ENCODE measurements at regions not wholly inside any gene's neighbourhood (a gene's known extent, or its start where the extent isn't known, plus 50 kb on each side); places are given as distances from the start of the nearest gene placed in this dataset.

DNA sequence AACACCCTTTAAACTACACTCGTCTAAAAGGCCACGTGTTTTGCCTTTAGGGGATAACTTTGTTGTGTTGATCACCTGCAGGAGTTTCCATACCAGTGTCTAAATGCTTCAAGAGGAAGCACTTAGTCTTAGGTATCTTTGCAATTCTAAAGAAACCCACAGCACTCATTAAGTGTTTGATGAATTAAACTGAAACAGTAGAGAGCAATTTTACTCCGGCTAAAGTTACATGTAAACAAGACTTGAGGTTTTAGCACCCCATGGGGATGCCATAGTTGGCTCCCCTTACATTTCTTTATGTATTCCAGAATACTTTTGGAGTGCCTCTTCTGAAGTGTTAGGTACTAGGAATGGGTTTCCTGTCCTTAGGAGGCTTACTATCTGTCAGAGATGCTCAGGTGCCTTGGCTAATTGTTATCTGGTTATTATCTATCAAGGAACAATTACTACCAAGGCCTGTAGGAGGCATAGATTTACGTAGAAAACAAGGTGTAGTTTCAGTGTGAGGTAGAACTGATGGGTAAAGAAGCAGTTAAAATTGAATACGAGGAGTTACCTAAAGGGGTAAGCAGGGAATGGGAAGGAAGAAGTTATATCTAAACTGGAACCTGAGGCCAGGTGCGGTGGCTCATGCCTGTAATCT is 176.8 kb upstream of the SAMSN1 start:
- no peak for DNase-seq (ENCODE audit: low read depth in 2 of 2)

GRCh38 chr21:14720237-14720636 is 174.1 kb upstream of the SAMSN1 start:
- no peak for DNase-seq (ENCODE audit: low read depth in 2 of 2)

DNA sequence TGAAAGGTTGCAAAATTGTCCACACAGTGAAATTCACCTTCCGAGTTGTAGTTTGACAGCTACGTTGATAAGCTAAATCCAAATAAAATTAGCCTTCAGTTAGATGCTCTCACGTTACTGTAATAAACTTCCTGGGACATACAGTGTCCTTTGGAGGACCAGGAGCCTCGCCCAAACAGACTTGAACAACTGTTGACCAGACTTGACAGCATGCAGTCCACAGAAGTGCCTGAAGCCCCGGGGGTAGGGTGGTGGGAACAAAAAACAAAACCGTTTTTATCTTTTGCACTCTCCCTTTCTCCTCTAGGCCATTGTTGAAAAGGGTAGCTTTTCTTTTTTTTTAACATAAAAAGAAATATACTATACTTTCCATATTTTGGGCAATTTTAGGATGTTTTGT is 172.8 kb upstream of the SAMSN1 start:
- DNase-seq (ENCODE audit: low read depth in 2 of 2): no peak

DNA sequence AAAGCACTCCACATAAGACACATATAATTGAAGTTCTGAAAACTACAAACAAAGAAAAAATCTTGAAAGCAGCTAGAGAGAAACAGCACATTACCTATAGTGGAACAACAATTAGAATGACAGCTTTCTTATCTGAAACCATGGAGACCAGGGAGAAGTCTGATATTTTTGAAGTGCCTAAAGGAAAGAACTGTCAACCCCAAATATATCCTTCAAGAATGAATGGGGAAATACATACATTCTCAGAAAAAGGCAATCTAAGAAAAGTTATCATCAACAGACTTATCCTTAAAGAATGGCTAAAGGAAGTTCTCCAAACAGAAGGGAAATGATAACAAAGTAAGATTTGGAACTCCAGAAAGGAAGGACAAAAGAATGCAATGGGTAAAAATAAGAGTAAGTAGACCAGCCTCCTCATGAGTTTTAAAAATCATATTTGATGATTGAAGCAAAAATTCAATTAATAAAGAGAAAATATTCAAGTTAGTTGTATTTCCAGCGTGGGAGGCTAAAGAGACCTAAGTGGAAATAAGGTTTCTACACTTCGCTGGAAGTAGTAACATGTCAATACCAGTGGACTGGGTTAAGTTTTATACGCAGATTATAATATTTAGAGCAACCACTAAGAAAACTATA is 170.8 kb upstream of the SAMSN1 start:
- no peak for DNase-seq (ENCODE audit: low read depth in 2 of 2)

GRCh38 chr21:14713109-14713508 is 167.0 kb upstream of the SAMSN1 start:
- no peak for DNase-seq (ENCODE audit: low read depth in 2 of 2)

DNA sequence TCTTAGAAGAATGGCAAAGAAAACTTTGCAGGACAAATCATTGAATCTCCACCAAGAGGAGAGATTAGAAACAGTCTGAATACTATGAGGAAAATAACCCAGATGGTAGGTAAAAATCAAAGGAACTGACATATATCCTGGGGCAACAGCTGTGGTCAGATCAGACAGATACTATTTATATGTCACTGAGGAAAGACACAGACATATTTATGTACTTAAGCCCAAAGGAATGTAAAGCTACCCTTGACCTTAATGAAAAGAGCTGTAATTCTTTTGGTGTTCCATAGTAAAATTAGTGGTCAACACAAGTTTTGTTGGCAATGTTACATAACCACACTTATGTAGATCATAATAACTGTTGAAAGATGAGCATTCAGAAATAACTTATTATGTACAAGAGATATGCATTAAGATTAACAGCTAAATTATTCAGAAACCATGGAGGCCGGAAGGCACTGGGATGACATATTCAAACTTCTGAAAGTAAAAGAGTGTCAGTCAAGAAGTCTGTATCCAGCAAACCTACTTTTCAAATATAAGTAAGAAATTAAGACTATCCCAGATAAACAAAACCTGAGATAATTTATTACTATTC is 166.1 kb upstream of the SAMSN1 start:
- DNase-seq (ENCODE audit: low read depth in 2 of 2): no peak

DNA sequence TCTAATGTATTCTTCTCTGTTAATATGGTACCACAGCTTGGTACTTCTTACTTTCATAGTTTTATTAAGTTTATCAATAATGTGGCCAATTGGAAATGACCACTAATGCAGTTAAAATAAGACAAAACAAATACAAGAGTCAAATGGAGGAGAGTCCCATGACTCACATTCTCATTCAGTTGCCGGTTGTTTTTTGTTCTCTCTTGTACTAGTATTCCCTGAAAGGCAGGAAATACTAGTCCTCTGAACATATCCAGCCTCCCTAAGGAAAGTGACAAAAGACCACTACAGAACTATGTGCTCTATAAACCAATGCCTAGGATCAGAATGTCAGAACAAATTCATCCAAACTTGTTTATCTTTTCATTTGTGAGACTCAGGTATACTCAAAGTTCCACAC is 165.2 kb upstream of the SAMSN1 start:
- DNase-seq (ENCODE audit: low read depth in 2 of 2): no peak

DNA sequence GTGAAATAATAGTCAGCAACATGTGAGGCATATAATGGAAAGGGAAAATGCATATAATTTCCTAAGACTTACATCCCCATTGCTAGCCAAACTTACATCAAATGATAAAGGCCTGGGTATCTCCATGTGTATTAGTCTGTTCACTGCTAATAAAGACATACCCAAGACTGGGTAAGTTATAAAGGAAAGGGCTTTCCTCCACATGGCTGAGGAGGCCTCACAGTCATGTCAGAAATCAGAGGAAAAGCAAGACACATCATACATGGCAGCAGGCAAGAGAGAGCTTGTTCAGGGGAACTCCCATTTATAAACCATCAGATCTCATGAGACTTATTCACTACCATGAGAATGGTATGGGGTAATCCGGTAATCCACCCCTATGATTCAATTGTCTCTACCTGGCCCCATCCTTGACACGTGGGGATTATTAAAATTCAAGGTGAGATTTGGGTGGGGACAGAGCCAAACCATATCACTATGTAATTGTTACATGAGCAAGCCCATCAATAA is 161.5 kb upstream of the SAMSN1 start:
- no peak for DNase-seq (ENCODE audit: low read depth in 2 of 2)

DNA sequence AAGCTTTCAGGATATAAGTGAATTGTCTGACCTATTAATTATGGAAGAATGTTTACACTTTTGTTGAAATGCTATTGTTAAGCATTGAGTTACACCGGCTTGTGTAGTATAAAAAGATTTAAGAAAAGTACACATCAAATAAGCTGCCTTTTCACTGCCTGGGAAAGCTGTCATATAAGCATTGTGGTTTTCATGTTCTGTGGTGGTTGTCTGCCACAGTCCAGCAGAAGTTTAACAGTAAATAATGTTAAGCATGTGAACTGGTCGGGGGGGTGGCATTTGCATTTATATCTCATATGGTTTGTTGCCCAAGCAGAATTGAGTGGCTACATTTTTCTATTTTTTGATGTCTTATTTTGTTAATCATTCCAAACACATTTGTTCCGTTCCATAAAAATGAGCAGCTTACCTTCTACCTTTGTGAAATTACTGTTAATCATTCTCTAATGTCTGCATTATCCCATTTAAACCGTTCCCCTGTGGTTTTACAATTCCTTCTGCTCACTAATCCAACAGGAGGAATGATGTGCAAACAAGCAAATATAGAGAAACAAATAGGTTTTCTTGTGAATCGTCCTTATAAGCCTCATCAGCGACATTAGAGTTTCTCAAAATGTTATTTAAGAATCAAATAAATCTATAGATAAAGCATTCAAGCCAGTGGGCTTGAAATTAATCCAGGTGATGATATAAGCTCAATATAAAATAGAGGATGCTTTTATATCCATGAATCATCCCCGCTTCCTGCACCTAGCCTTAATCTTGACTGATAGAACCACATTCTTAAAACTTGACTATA is 160.8 kb upstream of the SAMSN1 start:
- DNase-seq (ENCODE audit: low read depth in 2 of 2): no peak

DNA sequence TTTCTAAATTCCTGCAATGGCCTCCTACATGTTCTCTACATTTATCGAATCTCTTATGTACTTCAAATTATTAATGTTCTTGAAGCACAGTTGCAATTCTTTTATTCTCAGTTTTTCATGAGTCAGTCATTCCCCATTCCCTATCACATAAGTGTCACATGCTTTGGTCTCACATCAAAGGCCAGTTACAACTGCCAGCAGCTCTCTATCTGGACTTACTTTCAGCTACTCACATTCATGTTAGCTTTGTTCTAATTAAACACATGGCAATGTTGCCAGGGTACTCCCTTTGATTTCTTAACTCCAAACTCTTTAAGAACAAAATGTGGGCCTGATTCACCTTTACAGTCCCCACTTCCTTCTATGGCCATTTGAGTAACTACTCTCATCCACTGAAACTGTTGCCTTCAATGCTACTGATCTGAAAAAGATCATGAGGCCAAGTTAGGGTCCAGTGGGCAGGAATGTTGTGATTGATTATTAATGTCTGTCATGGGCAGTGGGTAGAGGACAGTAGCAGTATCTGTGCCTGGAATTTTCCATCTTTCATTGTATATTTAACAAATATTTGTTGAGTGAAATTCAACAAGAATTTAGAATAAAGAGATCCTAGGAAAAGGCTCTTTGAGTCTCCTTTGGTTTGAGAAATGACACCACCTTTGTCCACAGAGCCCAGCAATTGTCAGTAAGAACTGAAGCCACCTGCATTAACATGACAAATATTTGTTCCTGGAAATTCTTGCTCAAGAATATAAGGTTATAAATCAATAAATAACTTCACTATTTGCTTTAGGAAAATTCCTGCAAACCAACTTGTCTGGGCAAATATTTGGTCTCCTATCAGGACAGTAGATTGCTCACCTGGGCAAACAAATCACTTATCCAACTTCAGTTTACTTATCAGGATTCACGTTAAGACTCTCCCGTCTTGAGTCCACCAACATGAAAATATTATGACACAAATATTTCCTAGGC is 153.6 kb upstream of the SAMSN1 start:
- no peak for DNase-seq (ENCODE audit: low read depth in 2 of 2)

DNA sequence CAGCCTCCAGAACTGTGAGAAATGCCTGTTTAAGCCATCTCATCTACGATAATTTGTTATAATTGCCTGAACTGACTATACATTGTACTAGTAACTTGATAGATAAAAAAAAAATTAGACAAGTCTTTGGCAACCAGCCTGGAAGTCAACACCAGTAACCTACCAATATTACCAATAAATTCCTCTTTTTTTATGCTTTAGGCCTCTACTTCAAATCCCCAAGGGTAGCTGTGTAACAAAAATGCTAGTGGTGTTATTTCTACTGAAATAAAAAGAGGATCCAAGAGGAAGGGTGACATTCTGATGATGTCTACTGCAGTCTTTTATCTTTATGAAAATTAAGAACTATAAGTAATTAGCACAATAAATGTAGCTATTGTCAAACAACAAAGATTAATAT is 151.7 kb upstream of the SAMSN1 start:
- DNase-seq (ENCODE audit: low read depth in 2 of 2): no peak

DNA sequence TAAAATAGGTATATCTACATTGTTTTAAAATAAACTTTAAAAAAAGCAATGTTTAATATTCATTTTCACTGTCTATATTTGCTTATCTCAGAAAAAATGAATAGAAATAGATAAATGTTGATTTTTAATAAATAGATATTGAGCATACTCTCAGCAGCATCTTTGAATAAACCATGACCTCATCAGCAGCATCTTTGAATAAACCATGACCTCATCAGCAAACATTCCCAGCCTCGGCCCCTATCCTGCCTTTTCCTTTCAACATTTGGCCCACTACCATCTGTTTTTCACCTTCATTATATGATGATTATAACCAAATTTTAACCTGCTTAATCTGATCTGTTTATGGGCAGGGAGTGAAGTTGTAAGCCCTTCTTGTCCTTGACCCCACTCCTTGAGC is 148.7 kb upstream of the SAMSN1 start:
- DNase-seq (ENCODE audit: low read depth in 2 of 2): no peak

DNA sequence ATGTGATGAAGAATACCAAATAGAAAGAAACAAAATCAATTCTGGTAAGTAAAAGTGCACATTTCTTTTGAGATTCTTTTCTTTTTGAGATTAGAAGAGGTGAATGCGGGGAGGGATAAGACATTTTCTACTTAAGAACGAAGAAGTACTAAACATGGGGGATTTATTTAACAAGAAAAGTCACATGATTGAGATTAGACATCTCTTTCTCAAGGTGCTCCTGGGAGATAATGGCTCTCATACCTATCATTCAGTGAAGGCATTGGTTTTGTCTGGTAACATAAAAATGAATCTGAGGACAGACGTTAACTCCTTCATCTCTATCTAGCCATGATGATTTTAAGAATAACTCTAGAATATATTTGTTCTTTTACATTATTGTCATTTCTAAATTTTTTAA is 147.9 kb upstream of the SAMSN1 start:
- no peak for DNase-seq (ENCODE audit: low read depth in 2 of 2)

DNA sequence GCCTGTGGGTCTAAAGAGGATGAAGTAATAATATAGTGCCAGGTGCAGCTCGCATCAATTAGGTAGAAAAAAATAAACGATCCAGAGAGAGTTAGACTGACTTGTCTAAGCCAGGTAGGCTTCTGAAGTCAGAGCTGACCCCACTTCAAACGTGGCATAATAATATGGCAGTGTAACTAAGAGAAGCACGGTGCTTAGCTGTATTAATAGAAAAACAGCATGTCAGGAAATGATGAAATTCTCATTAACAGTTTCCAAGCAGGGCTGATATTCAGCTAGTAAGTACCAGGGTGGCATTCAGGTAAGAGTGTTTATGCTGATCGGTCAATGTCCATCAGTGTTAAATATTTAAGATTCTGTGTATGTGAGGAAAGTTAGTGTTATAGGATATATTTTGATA is 145.8 kb upstream of the SAMSN1 start:
- no peak for DNase-seq (ENCODE audit: low read depth in 2 of 2)

DNA sequence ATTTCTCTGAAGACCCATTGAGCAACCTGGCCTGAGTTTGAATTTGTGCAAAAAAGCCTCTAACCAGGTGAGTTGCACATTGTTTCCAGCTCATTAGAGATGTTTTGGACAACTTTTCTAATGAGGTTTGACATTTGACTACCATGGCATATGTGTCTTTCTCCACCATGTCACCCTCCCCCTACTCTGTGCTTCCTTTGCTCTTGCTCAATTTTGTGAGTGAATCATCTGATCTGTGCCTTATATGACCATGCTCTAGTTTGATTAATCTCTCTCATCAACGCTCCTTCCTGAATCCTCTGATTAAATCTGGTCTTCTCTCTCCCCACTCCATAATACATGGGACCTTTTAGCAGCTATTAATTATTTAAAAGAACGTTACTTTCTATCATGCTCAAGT is 144.8 kb upstream of the SAMSN1 start:
- DNase-seq (ENCODE audit: low read depth in 2 of 2): no peak

- DNase-seq (ENCODE audit: low read depth in 2 of 2): no peak
Measured at GRCh38 chr21:14688936-14689335, 142.8 kb upstream of the SAMSN1 start.

DNA sequence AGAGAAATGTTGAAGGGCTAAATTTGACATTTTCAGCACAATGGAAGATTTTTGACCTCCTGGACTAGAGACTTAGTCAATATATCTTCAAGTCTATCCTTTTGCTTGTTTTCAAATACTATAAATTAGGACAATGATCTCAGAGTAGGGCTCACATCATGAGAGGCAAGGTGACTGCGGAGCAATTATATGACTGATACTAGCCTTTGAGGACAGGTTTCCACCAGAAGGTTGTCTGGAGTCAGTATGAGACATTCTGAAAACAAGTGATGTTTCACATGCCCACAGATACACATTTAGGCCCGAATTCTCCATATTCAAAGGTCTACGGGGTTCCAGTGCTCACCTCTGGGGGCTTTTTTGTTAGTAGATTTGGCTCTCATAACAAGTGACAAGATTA is 142.3 kb upstream of the SAMSN1 start:
- DNase-seq (ENCODE audit: low read depth in 2 of 2): no peak

GRCh38 chr21:14687268-14687625 is 141.1 kb upstream of the SAMSN1 start:
- no peak for DNase-seq (ENCODE audit: low read depth in 2 of 2)

DNA sequence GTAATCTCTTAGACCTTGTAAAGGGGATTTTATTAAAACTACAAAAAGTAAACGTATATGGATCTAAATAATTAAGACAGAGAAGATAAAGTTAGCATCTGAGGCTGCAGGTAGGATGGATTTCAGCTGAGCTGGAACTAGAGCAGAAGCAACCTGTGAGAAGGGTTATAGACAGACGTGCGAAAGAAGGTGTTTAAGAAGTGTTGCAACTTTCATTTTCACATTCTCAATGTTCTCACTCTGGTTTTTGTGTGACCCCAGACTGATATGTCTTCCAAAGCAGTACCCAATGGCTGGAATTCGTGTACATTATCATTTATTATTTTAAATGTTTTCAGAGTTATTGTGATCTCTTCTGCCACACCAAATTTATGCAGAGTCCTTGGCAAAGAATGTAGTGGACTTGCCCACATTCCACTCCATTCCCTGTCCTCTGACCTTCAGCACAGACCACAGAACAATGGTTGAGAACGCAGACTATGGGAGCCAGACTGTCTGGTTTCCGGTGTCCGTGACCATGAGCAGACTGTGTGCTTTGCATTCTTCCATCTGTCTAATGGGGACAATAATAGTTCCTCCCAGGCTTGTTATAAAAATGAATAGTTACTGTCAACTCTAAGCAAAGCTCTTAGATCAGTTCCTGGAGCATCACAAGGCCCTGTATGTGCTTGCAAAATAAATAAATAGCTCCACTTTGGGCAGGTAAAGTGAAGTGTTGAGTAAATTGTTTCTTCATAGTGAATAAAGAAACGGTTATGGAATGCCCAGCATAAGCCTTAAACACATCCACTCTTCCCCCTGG is 140.6 kb upstream of the SAMSN1 start:
- DNase-seq (ENCODE audit: low read depth in 2 of 2): no peak

DNA sequence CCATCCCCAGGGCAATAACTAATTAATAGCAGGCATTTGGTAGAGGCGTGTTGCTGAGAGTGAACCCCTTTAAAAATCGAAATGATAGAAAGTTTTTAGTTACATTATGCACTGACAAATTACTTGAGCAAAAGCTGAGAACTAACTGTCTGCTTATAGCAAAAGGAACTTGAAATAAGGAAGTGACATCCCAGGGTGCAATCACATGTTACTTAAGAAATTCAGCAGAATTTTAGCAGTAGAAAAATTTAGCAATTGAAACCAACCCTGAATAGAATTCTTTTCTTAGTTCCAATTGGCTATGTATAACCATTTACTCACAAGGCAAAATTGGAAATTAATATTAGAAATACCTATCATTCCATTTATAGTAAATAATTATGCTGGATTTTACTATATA is 139.5 kb upstream of the SAMSN1 start:
- no peak for DNase-seq (ENCODE audit: low read depth in 2 of 2)

GRCh38 chr21:14684071-14684470 is 138.0 kb upstream of the SAMSN1 start:
- DNase-seq (ENCODE audit: low read depth in 2 of 2): no peak
